HG02642 (cell line): ENCODE measurements at regions not wholly inside any gene's neighbourhood (a gene's known extent, or its start where the extent isn't known, plus 50 kb on each side); places are given as distances from the start of the nearest gene placed in this dataset.

Experiments
- ATAC-seq: cut with Tn5 transposase; IDR thresholded peaks from one replicate; pipeline ENCODE4 v1.9.1; 2021; ENCODE audit warnings: mild to moderate bottlenecking; ENCODE audit not compliant: unreplicated experiment, poor library complexity

- ATAC-seq = no peak
These were observed 72.3 kb upstream of the COL11A1 start for GRCh38 chr1:103180660-103181059.

- no peak for ATAC-seq
These were observed 68.9 kb upstream of the COL11A1 start for GRCh38 chr1:103177108-103177775.

DNA sequence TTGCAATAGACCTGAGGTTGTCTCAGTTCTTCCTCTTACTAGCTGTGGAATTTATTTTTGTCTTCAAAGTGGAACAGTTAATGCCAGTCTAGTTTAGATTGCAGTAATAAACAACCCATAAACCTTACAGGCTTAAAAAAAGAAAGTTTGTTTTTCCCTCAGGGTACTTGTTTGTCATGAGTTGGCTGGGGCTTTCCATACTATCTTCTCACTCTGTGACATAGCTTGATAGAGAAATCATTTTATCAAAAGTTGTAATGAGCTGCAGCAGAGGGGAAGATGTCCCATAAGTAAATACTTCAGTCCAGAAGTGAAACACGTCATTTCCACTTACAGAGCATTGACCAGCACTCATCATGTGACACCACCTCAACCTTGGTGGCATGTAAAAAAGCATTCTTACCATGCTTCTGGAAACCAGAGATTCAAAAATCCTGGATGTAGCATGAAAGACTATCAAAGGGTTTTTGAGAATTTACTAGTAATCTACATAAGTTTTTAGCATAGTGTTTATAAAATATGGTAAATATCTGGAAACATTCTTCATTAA lies 62.8 kb upstream of the COL11A1 start:
- no peak for ATAC-seq

GRCh38 chr1:103170609-103171008 lies 62.3 kb upstream of the COL11A1 start:
- ATAC-seq = no peak

GRCh38 chr1:103162360-103162759 lies 54.0 kb upstream of the COL11A1 start:
- no peak for ATAC-seq

GRCh38 chr1:103160281-103160680 lies 52.0 kb upstream of the COL11A1 start:
- no peak for ATAC-seq
